Gastrocnemius medialis (tissue), 4 donors: ENCODE measurements at regions not wholly inside any gene's neighbourhood (a gene's known extent, or its start where the extent isn't known, plus 50 kb on each side); places are given as distances from the start of the nearest gene placed in this dataset.

ENCODE experiments used
- ATAC-seq, 2 donors: fragments of 150-250 bp; one replicate each; pipeline ENCODE4 v1.9.1; 2016
- DNase-seq, 2 donors: peaks; one replicate each; pipeline ENCODE4 v3.0.0-alpha.2; 2019
- H3K27ac ChIP-seq, 4 donors: fragments of 200-600 bp; sonication (generic); 1 replicate in 1 of 4; 2 replicates in 3 of 4; pipeline ENCODE4 v1.5.1; 2016 to 2018; ENCODE audit warnings: mild to moderate bottlenecking in 2 of 4, moderate library complexity in 1 of 4
- H3K27me3 ChIP-seq, 3 donors: fragments of 200-600 bp; sonication (generic) in 2 of 3; 1 replicate in 1 of 3; 2 replicates in 2 of 3; pipeline versions ENCODE4 v1.5.1 to v1.6.0; 2016 to 2019; ENCODE audit warnings: mild to moderate bottlenecking in 1 of 3, moderate library complexity in 1 of 3
- H3K36me3 ChIP-seq, 2 donors: fragments of 200-600 bp; sonication (generic) in 1 of 2; one replicate each; pipeline ENCODE4 v1.5.1; 2017 to 2018
- H3K4me1 ChIP-seq, 2 donors: fragments of 200-600 bp; sonication (generic) in 1 of 2; one replicate each; pipeline ENCODE4 v1.5.1; 2016 to 2017; ENCODE audit warnings: mild to moderate bottlenecking in 2 of 2
- H3K4me3 ChIP-seq, 4 donors: fragments of 200-600 bp; sonication (generic) in 3 of 4; 1 replicate in 1 of 4; 2 replicates in 3 of 4; pipeline ENCODE4 v1.5.1; 2016 to 2019; ENCODE audit warnings: mild to moderate bottlenecking in 2 of 4
- H3K9me3 ChIP-seq, 3 donors: fragments of 200-600 bp; sonication (generic) in 2 of 3; 1 replicate in 1 of 3; 2 replicates in 2 of 3; pipeline ENCODE4 v1.5.1; 2016 to 2019
- CTCF ChIP-seq, 5 experiments: fragments of 450-650 bp in 3 of 5; fragments of 200-600 bp in 2 of 5; sonication (generic) in 2 of 5; IDR thresholded peaks in 4 of 5; conservative IDR thresholded peaks in 1 of 5; 1 replicate in 4 of 5; 2 replicates in 1 of 5; pipeline ENCODE4 v1.5.1; 2016 to 2019; ENCODE audit warnings: antibody characterized with exemption in 5 of 5, mild to moderate bottlenecking in 3 of 5, moderate library complexity in 3 of 5
- POLR2A ChIP-seq, 2 donors: fragments of 450-650 bp; IDR thresholded peaks; one replicate each; pipeline ENCODE4 v1.6.1; 2017; ENCODE audit warnings: antibody characterized with exemption in 2 of 2, mild to moderate bottlenecking in 2 of 2, moderate library complexity in 2 of 2
- in situ Hi-C, 4 donors: fragments of 200-750 bp; cut with MboI; loops; one replicate each; pipeline versions ENCODE4 v1.15.0 to v1.8.0; 2017; ENCODE audit warnings: low sequenced_read_pairs in 4 of 4
- intact Hi-C: fragments of 100-400 bp; cut with DNase I; formaldehyde crosslinking; loops from one replicate; pipeline ENCODE4 v1.15.1; 2023; ENCODE audit warnings: low total_unique reads

- ATAC-seq, result no peak
- Histone ChIP-seq H3K36me3 (no peaks in the 10 kb centered on the region), H3K4me3 (no peak overlapping the region), H3K4me1 (no peaks in the 10 kb centered on the region), H3K27me3 (no peaks in the 10 kb centered on the region), H3K9me3 (no peaks in the 10 kb centered on the region), H3K27ac (no peak overlapping the region)
- in situ Hi-C loops, result no loop called here
- intact Hi-C loops, result no loop called here
- no peak for TF ChIP-seq POLR2A (IDR thresholded peaks at IDR 0.05)
- TF ChIP-seq CTCF (IDR thresholded peaks at IDR 0.05 in 4 of 5, conservative IDR thresholded peaks at IDR 0.05 in 1 of 5), result no peak
- no peak for DNase-seq
Measured at GRCh38 chr16:62602790-62603189, 566.6 kb upstream of the CDH8 start.

DNA sequence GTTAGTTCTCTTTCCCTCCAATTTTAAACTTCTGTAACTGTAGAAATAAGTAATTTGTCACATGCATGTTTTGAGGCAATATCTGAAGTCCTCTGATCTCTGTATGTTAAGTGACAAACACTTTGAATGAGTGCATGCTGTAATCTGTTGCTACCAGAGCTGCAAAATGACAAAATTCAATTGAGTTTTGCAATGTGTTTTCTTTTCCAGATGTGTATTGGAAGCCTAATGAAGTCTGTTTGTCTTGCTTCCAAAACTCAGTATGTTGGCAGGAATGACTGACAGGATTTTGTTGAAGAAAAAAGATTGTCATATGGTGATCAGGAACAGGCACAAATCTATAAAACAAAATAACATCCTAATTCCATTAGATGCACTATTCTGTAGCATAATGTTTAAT, 561.6 kb upstream of the CDH8 start:
- no peaks in the 10 kb centered on the region for H3K27me3 ChIP-seq
- no peaks in the 10 kb centered on the region for H3K9me3 ChIP-seq
- no peak overlapping the region for H3K4me3 ChIP-seq
- no peak for TF ChIP-seq POLR2A (IDR thresholded peaks at IDR 0.05)
- no peak for TF ChIP-seq CTCF (IDR thresholded peaks at IDR 0.05 in 4 of 5, conservative IDR thresholded peaks at IDR 0.05 in 1 of 5)
- ATAC-seq, result no peak
- no peak for DNase-seq
- H3K36me3 ChIP-seq, result no peaks in the 10 kb centered on the region
- H3K4me1 ChIP-seq, result no peaks in the 10 kb centered on the region
- in situ Hi-C loops, result no loop called here
- intact Hi-C loops, result no loop called here
- H3K27ac ChIP-seq, result no peak overlapping the region

DNA sequence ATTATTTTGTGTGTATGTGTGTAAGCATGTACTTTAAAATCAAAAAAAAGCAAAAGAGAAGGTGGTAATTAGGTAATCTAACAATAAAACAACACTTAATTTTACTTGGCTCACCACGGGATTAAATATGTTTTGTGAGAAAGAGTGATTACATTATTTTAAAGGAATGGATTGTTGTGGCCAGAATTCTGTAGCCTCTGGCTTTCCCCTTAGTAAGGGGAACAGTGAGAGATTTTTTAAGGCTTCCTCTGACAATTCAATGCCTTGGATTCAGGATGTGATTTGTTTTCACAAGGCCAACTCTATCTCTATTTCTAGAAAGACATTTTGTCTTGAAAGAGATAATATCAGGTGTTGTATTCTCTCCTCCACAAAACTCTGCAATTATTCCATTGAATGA, 560.3 kb upstream of the CDH8 start:
- DNase-seq, result no peak
- Histone ChIP-seq H3K4me1 (no peaks in the 10 kb centered on the region), H3K27me3 (no peaks in the 10 kb centered on the region), H3K36me3 (no peaks in the 10 kb centered on the region), H3K27ac (no peak overlapping the region), H3K4me3 (no peak overlapping the region), H3K9me3 (peaks cover 0 to 4% (median 0%) of the 10 kb centered on the region in 3 donors)
- no peak for TF ChIP-seq CTCF (IDR thresholded peaks at IDR 0.05 in 4 of 5, conservative IDR thresholded peaks at IDR 0.05 in 1 of 5)
- no peak for TF ChIP-seq POLR2A (IDR thresholded peaks at IDR 0.05)
- in situ Hi-C loops (no loop called here), intact Hi-C loops (no loop called here)
- ATAC-seq, result no peak

DNA sequence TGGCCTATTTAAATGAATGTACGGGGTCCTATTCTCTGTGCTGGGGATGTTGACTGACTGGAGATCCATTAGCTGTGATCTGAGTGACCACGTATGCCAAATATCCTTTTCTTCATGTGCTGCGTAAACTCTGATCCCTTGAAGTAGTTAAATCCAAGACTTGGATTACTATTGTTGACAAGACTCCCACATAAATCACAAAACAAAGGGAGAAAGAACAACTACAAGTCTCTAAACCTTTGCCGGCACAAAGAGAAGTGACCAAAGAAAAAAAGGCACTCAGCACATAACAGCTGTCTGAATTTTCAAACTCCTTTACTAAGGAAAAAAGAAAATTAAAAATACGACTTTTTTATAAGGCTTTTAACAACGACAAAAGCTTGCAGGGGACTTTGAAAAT, 559.9 kb upstream of the CDH8 start:
- no peak for ATAC-seq
- Histone ChIP-seq H3K27me3 (no peaks in the 10 kb centered on the region), H3K9me3 (peaks cover 0 to 4% (median 0%) of the 10 kb centered on the region in 3 donors), H3K4me3 (no peak overlapping the region), H3K36me3 (no peaks in the 10 kb centered on the region), H3K27ac (no peak overlapping the region), H3K4me1 (no peaks in the 10 kb centered on the region)
- intact Hi-C loops (no loop called here), in situ Hi-C loops (no loop called here)
- DNase-seq, result no peak
- TF ChIP-seq CTCF (IDR thresholded peaks at IDR 0.05 in 4 of 5, conservative IDR thresholded peaks at IDR 0.05 in 1 of 5) (no peak), POLR2A (IDR thresholded peaks at IDR 0.05) (no peak)

GRCh38 chr16:62586128-62586862, 550.1 kb upstream of the CDH8 start:
- Histone ChIP-seq H3K4me1 (no peaks in the 10 kb centered on the region), H3K9me3 (no peaks in the 10 kb centered on the region), H3K27me3 (no peaks in the 10 kb centered on the region), H3K4me3 (no peak overlapping the region), H3K27ac (no peak overlapping the region), H3K36me3 (no peaks in the 10 kb centered on the region)
- no peak for TF ChIP-seq POLR2A (IDR thresholded peaks at IDR 0.05)
- TF ChIP-seq CTCF (IDR thresholded peaks at IDR 0.05 in 4 of 5, conservative IDR thresholded peaks at IDR 0.05 in 1 of 5), result no peak
- DNase-seq, result no peak
- intact Hi-C loops (no loop called here), in situ Hi-C loops (no loop called here)
- no peak for ATAC-seq
